Mucosa of descending colon (tissue), 3 donors: ENCODE measurements at regions not wholly inside any gene's neighbourhood (a gene's known extent, or its start where the extent isn't known, plus 50 kb on each side); places are given as distances from the start of the nearest gene placed in this dataset.
A peak's percentile ranks its signal among the peaks of the same experiment; 100 is the strongest.

Experiments used
- ATAC-seq: fragments of 200-7000 bp; cut with Tn5 transposase; one replicate; pipeline ENCODE4 v1.9.1; 2020; ENCODE audit warnings: mild to moderate bottlenecking, moderate library complexity
- DNase-seq, 3 donors: peaks; one replicate each; pipeline ENCODE4 v3.0.0-alpha.2; 2020
- H3K36me3 ChIP-seq: fragments of 200-600 bp; one replicate; pipeline ENCODE4 v1.8.0; 2021; ENCODE audit warnings: low read depth, mild to moderate bottlenecking
- H3K4me1 ChIP-seq: fragments of 200-600 bp; one replicate; pipeline ENCODE4 v1.8.0; 2021; ENCODE audit warnings: low read depth, mild to moderate bottlenecking
- H3K4me3 ChIP-seq: fragments of 200-600 bp; one replicate; pipeline ENCODE4 v1.8.0; 2021; ENCODE audit warnings: mild to moderate bottlenecking
- H3K9me3 ChIP-seq: fragments of 200-600 bp; one replicate; pipeline ENCODE4 v1.8.0; 2021; ENCODE audit warnings: mild to moderate bottlenecking
- intact Hi-C, 2 donors: fragments of 100-400 bp; cut with DNase I in 1 of 2; cut with micrococcal nuclease in 1 of 2; formaldehyde crosslinking; loops; one replicate each; pipeline versions ENCODE4 v1.11.0 to v1.11.1; 2022; cut with DNase I, micrococcal nuclease
- TF ChIP-seq, protein P1 (sequence below): fragments of 200-600 bp; IDR thresholded peaks from one replicate; pipeline ENCODE4 v1.8.0; 2022; ENCODE audit warnings: antibody characterized with exemption, mild to moderate bottlenecking
- donor health status: DM: no; HTN: no; CAD: no; lungs with moderate emphysema.
- donor health status: DM: no; HTN: no; CAD: no.
- donor health status: DM: no; HTN: yes; CAD: no.

DNA sequence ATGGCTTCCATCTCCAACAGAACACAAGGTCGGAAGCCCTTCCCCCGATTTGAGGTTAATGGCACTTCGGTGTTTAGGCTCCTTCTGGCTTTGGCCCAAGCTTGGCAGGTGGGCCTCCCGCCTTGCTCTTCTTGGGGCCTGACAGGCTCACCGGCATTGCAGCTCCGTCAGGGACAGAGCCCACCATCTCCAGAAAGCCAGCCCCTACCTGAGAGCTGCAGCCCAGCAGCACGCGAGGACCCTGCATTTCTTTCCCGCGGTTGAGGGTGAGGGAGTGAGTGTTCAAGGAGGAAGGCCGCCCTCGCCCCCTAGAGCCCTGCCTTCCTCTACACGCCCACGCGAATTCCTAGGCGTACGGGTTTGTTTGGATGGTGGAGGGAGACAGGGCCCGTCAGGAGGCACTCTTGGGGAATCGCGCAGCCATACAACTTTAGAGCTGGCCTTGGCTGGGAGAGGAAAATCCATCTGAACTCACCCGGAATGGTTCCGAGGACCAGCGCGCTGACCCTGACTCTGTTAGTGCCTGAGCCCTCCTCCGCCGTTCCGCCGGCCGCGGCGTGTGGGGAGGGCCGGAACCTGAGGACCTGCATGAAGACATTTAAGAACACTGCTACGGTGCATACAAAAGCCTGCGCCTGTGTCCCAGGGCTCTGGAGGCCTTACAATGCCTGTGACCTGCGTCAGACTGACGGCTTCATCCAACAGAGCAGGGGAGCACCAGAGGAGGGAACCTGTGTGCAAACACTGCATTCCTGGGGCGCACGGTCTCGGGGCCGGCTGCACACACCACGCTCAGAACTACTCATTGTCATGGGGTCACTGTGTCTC is 73.8 kb downstream of the MRPL36 start:
- no peak for DNase-seq
- Histone ChIP-seq H3K4me3 (no peak overlapping the region), H3K36me3 (no peaks in the 10 kb centered on the region), H3K9me3 (no peaks in the 10 kb centered on the region), H3K4me1 (no peaks in the 10 kb centered on the region)
- ATAC-seq = no peak
- TF ChIP-seq, protein P1, sequence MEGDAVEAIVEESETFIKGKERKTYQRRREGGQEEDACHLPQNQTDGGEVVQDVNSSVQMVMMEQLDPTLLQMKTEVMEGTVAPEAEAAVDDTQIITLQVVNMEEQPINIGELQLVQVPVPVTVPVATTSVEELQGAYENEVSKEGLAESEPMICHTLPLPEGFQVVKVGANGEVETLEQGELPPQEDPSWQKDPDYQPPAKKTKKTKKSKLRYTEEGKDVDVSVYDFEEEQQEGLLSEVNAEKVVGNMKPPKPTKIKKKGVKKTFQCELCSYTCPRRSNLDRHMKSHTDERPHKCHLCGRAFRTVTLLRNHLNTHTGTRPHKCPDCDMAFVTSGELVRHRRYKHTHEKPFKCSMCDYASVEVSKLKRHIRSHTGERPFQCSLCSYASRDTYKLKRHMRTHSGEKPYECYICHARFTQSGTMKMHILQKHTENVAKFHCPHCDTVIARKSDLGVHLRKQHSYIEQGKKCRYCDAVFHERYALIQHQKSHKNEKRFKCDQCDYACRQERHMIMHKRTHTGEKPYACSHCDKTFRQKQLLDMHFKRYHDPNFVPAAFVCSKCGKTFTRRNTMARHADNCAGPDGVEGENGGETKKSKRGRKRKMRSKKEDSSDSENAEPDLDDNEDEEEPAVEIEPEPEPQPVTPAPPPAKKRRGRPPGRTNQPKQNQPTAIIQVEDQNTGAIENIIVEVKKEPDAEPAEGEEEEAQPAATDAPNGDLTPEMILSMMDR = no peak
- intact Hi-C loops = no loop called here

DNA sequence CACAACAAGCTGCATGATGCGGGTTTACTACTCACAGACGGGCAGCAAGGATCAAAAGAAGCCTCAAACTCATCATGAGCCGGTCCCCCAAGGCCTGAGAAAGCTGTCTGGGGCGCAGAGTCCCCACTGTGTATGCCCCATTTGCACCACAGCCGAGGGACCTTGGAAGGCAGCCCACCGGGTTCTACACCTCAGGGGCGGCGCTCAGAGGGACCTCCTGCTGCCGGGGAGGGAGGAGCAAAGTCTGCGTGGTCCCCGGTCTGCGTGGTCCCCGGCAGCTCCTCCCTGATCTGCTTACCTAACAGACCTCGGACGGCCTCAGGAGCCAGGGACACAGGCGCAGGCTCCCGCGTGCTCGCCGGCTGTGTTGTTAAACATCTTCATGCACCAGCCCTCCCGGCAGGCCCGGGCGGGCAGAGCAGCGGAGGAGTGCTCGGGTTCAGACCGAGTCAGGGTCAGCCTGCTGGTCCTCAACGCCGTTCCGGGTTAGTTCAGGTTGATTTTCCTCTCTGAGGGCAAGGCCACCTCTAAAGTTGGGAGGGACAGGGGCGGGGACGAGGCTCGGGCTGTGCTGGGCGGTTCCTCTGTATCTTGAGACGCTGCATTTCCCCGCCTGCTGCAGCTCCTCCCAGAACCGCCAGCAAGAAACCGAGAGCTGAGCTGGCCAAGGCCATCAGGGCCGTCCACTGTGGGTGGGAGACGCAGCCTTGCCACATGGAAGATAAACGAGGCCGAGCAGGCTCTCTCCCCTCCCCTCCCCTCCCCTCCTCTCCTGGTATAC is 74.6 kb downstream of the MRPL36 start:
- ATAC-seq = peak; percentile 74
- TF ChIP-seq, protein P1 = no peak
- no peaks in the 10 kb centered on the region for H3K4me1 ChIP-seq
- no peaks in the 10 kb centered on the region for H3K9me3 ChIP-seq
- intact Hi-C loops = no loop called here
- H3K4me3 ChIP-seq = no peak overlapping the region
- H3K36me3 ChIP-seq = no peaks in the 10 kb centered on the region
- DNase-seq = peak in 2 of 3 donors; percentile 56 to 60

DNA sequence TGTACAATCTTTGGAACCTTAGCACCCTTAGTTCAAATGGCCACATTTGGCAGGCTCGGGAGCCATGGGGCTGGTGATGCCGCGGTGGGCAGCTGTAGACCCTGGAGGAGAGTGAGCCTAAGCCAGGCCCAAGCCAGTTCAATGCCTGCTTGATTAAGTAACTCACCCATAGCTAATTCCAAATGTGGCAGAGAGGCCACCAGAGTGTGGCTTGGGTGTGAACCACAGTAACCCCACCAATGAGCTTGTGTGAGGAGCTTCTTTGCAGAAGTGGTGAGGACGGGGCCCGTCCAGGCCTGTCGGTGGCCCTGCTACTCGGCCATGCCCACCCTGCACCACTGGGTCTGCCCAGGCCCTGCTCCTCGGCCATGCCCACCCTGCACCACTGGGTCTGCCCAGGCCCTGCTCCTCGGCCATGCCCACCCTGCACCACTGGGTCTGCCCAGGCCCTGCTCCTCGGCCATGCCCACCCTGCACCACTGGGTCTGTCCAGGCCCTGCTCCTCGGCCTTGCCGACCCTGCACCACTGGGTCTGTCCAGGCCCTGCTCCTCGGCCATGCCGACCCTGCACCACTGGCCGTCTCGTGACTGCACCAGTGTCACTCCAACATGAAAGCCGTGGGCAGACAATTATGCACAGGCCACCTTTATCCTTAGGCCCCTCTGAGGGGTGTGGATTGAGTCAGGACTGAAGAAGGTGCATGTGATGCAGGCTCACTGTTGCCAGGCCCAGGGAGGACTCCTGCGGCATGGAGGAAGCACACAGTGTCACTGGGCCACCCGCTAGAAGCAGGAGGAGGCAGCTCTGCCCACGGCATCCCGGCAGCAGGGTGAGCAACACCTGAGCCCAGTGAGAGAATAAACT is 75.4 kb downstream of the MRPL36 start:
- DNase-seq (no peak), ATAC-seq (no peak)
- Histone ChIP-seq H3K9me3 (peaks cover 6% of the 10 kb centered on the region), H3K36me3 (no peaks in the 10 kb centered on the region), H3K4me3 (no peak overlapping the region), H3K4me1 (no peaks in the 10 kb centered on the region)
- TF ChIP-seq, protein P1 = no peak
- intact Hi-C loops = no loop called here

DNA sequence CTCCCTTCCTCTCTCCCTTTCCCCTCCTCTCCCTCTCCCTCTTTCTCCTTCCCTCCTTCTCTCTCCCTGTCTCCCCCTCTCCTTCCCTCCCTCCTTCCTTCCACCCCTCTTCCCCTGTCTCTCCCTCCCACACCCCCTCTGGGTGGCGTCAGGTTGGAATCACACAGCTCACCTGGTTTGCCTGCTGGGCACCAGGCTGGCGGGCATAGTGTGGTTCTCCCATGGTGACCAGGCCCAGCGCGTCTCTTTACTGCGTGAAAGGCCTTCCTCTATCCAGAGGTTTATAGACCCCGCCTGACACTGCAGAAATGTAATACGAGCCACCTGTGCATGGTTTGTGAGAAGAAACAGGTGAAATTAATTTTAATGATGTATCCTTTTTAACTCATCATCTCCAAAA is 76.2 kb downstream of the MRPL36 start:
- Histone ChIP-seq H3K36me3 (no peaks in the 10 kb centered on the region), H3K4me1 (no peaks in the 10 kb centered on the region), H3K4me3 (no peak overlapping the region), H3K9me3 (peaks cover 13% of the 10 kb centered on the region)
- intact Hi-C loops = no loop called here
- TF ChIP-seq, protein P1 = no peak
- DNase-seq (no peak), ATAC-seq (no peak)

DNA sequence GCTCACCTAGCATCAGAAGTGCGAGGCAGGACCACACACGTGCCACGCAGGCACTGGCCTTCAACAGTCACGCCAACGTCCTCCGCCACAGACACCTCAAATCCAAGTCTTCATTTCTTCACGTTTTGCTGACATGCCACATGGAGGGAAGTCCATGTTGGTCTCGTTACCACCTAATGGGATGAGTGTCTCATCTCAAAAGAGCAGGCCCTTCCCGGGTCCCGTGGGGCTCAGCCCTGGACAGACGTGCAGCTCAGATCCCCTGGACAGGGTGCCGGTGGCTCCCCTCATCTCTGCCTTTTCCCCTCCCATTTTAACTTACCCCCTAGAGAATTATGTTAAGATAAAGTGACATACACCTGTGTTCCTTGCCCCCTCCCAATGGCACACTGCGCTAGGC is 76.8 kb downstream of the MRPL36 start:
- intact Hi-C loops = no loop called here
- ATAC-seq (no peak), DNase-seq (no peak)
- Histone ChIP-seq H3K4me1 (no peaks in the 10 kb centered on the region), H3K4me3 (no peak overlapping the region), H3K36me3 (no peaks in the 10 kb centered on the region), H3K9me3 (peaks cover 19% of the 10 kb centered on the region)
- TF ChIP-seq, protein P1 = no peak
